ENCODE measurements at regions not wholly inside any gene's neighbourhood (a gene's known extent, or its start where the extent isn't known, plus 50 kb on each side); places are given as distances from the start of the nearest gene placed in this dataset.
"Not testable (repeated sequence)": the region's sequence is repeated elsewhere in the genome, so short reads cannot be mapped to it uniquely, and the experiment has no call there.

GRCh38 chr11:28890601-28891040, 782.4 kb downstream of the METTL15 start:
- POLR2A ChIA-PET: not testable (repeated sequence)

GRCh38 chr11:28887681-28888080, 779.5 kb downstream of the METTL15 start:
- WGBS (ENCODE audit: low lambda C conversion rate): 58% methylated on average over 1 of the region's 1 CpG
- H3K79me2 ChIP-seq (ENCODE audit: insufficient read depth): no peaks in the 10 kb centered on the region
- DNase-seq: no peak
- H3K9me2 ChIP-seq: no peaks in the 10 kb centered on the region
- TF ChIP-seq NFIC (IDR thresholded peaks at IDR 0.05; ENCODE audit: borderline replicate concordance) (no peak), EP300 (IDR thresholded peaks at IDR 0.05; ENCODE audit: borderline replicate concordance in 1 of 2, low read depth in 1 of 2, low read length in 1 of 2) (no peak), POLR2AphosphoS5 (IDR thresholded peaks at IDR 0.05; ENCODE audit: low read depth, low read length) (no peak), CHD2 (IDR thresholded peaks at IDR 0.05; ENCODE audit: low read length, partially characterized antibody) (no peak), TEAD4 (IDR thresholded peaks at IDR 0.05; ENCODE audit: borderline replicate concordance, insufficient read depth) (no peak), RXRA (IDR thresholded peaks at IDR 0.05; ENCODE audit: borderline replicate concordance, low read depth) (no peak), IRF3 (IDR thresholded peaks at IDR 0.05; ENCODE audit: low read depth, low read length) (no peak), JUND (IDR thresholded peaks at IDR 0.05) (no peak), MEF2A (IDR thresholded peaks at IDR 0.05; ENCODE audit: borderline replicate concordance, low read depth) (no peak), MXI1 (IDR thresholded peaks at IDR 0.05; ENCODE audit: low read depth, low read length) (no peak), FOXJ3 (CRISPR knock-in tag; IDR thresholded peaks at IDR 0.05) (no peak), RAD21 (IDR thresholded peaks at IDR 0.05; ENCODE audit: low read length) (no peak), USF2 (IDR thresholded peaks at IDR 0.05; ENCODE audit: borderline replicate concordance, low read depth, low read length) (no peak)
- TF ChIP-seq, protein P1, sequence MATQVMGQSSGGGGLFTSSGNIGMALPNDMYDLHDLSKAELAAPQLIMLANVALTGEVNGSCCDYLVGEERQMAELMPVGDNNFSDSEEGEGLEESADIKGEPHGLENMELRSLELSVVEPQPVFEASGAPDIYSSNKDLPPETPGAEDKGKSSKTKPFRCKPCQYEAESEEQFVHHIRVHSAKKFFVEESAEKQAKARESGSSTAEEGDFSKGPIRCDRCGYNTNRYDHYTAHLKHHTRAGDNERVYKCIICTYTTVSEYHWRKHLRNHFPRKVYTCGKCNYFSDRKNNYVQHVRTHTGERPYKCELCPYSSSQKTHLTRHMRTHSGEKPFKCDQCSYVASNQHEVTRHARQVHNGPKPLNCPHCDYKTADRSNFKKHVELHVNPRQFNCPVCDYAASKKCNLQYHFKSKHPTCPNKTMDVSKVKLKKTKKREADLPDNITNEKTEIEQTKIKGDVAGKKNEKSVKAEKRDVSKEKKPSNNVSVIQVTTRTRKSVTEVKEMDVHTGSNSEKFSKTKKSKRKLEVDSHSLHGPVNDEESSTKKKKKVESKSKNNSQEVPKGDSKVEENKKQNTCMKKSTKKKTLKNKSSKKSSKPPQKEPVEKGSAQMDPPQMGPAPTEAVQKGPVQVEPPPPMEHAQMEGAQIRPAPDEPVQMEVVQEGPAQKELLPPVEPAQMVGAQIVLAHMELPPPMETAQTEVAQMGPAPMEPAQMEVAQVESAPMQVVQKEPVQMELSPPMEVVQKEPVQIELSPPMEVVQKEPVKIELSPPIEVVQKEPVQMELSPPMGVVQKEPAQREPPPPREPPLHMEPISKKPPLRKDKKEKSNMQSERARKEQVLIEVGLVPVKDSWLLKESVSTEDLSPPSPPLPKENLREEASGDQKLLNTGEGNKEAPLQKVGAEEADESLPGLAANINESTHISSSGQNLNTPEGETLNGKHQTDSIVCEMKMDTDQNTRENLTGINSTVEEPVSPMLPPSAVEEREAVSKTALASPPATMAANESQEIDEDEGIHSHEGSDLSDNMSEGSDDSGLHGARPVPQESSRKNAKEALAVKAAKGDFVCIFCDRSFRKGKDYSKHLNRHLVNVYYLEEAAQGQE (IDR thresholded peaks at IDR 0.05; ENCODE audit: low read depth, low read length): no peak
- H3K9me3 ChIP-seq: no peaks in the 10 kb centered on the region
- CTCF ChIA-PET: no interaction called here
- no peaks in the 10 kb centered on the region; a peak in 1 of 4 replicates for H3K4me1 ChIP-seq (ENCODE audit: control insufficient read depth in 1 of 2, insufficient read depth in 2 of 2, low read depth in 1 of 2, low read length in 1 of 2)
- H3K4me3 ChIP-seq (ENCODE audit: low read depth in 2 of 2, low read length in 1 of 2): no peak overlapping the region
- H3K27ac ChIP-seq (ENCODE audit: low read depth in 2 of 2, low read length in 1 of 2): no peak overlapping the region
- POLR2A ChIA-PET: no interaction called here
- H3F3A ChIP-seq (replicated peaks; ENCODE audit: insufficient read depth): no peaks in the 10 kb centered on the region
- H3K4me2 ChIP-seq: no peak overlapping the region
- H3K36me3 ChIP-seq (replicated peaks in 1 of 2; ENCODE audit: control insufficient read depth in 1 of 2, insufficient read depth in 2 of 2, low read length in 1 of 2): no peaks in the 10 kb centered on the region
- H4K20me1 ChIP-seq (ENCODE audit: insufficient read depth): no peaks in the 10 kb centered on the region
- no peak overlapping the region for H3K9ac ChIP-seq
- no peak overlapping the region for H2AFZ ChIP-seq (ENCODE audit: low read depth)
- H3K27me3 ChIP-seq (ENCODE audit: insufficient read depth): no peaks in the 10 kb centered on the region

More at GRCh38 chr11:28890601-28891040, 782.4 kb downstream of the METTL15 start:
- H3K9ac ChIP-seq; CTCF ChIA-PET; H2AFZ ChIP-seq (ENCODE audit: low read depth); H3K4me1 ChIP-seq (ENCODE audit: control insufficient read depth in 1 of 2, insufficient read depth in 2 of 2, low read depth in 1 of 2, low read length in 1 of 2); H3F3A ChIP-seq (replicated peaks; ENCODE audit: insufficient read depth); H3K4me3 ChIP-seq (ENCODE audit: low read depth in 2 of 2, low read length in 1 of 2); DNase-seq; H3K36me3 ChIP-seq (replicated peaks in 1 of 2; ENCODE audit: control insufficient read depth in 1 of 2, insufficient read depth in 2 of 2, low read length in 1 of 2); H3K27me3 ChIP-seq (ENCODE audit: insufficient read depth); H3K27ac ChIP-seq (ENCODE audit: low read depth in 2 of 2, low read length in 1 of 2); H4K20me1 ChIP-seq (ENCODE audit: insufficient read depth); H3K9me2 ChIP-seq; H3K79me2 ChIP-seq (ENCODE audit: insufficient read depth); H3K9me3 ChIP-seq; H3K4me2 ChIP-seq: not testable (repeated sequence)
- WGBS (ENCODE audit: low lambda C conversion rate): 79% methylated on average over 20 of the region's 26 CpGs
